Right lobe of liver (tissue), 6 donors: ENCODE measurements at regions not wholly inside any gene's neighbourhood (a gene's known extent, or its start where the extent isn't known, plus 50 kb on each side); places are given as distances from the start of the nearest gene placed in this dataset.

Experiments used
- ATAC-seq, 4 donors: fragments of 200-7000 bp; cut with Tn5 transposase; one replicate each; pipeline ENCODE4 v1.9.1; 2020; ENCODE audit warnings: mild to moderate bottlenecking in 4 of 4, moderate library complexity in 4 of 4
- DNase-seq, 3 donors: peaks; one replicate each; pipeline ENCODE4 v3.0.0-alpha.2; 2020
- H3K27ac ChIP-seq, 3 donors: fragments of 200-600 bp; one replicate each; pipeline ENCODE4 v1.8.0; 2022
- H3K27me3 ChIP-seq, 2 donors: fragments of 200-600 bp; one replicate each; pipeline ENCODE4 v1.8.0; 2022
- H3K36me3 ChIP-seq, 4 donors: fragments of 200-600 bp; sonication (generic) in 1 of 4; one replicate each; pipeline versions ENCODE4 v1.5.1 to v1.8.0; 2017 to 2022; ENCODE audit warnings: control low read depth in 1 of 4
- H3K4me1 ChIP-seq, 4 donors: fragments of 200-600 bp; sonication (generic) in 1 of 4; one replicate each; pipeline versions ENCODE4 v1.5.1 to v1.8.0; 2017 to 2022; ENCODE audit warnings: control low read depth in 1 of 4
- H3K4me3 ChIP-seq, 3 donors: fragments of 200-600 bp; one replicate each; pipeline ENCODE4 v1.8.0; 2022
- H3K9me3 ChIP-seq, 4 donors: fragments of 200-600 bp; sonication (generic) in 1 of 4; one replicate each; pipeline versions ENCODE4 v1.5.1 to v1.8.0; 2017 to 2022; ENCODE audit warnings: control low read depth in 1 of 4
- CTCF ChIP-seq, 4 donors: fragments of 200-600 bp in 3 of 4; fragments of 450-650 bp in 1 of 4; IDR thresholded peaks; one replicate each; pipeline versions ENCODE4 v1.5.1 to v1.8.0; 2016 to 2022; ENCODE audit warnings: antibody characterized with exemption in 4 of 4, mild to moderate bottlenecking in 2 of 4
- POLR2A ChIP-seq: fragments of 450-650 bp; IDR thresholded peaks from one replicate; pipeline ENCODE4 v1.6.1; 2017; ENCODE audit warnings: antibody characterized with exemption, mild to moderate bottlenecking
- WGBS: methylation state at CpG from one replicate; pipeline ENCODE4 v1.1.6; 2018; ENCODE audit warnings: low coverage, low lambda C conversion rate; ENCODE audit not compliant: insufficient coverage; ENCODE audit errors: missing lambda C conversion rate; 5-methylcytosine and 5-hydroxymethylcytosine counted together
- intact Hi-C, 2 donors: fragments of 100-400 bp; cut with DNase I; formaldehyde crosslinking; loops; one replicate each; pipeline versions ENCODE4 v1.11.2 to v1.14.1; 2022
- donor health status: DM: no; HTN: yes; CAD: no.
- donor health status: DM: no; HTN: no; CAD: no.
- donor health status: DM: no; HTN: no; CAD: no.
- donor health status: DM: no; HTN: yes; CAD: no.
- donor health status: DM: no; HTN: yes; CAD: no.

DNA sequence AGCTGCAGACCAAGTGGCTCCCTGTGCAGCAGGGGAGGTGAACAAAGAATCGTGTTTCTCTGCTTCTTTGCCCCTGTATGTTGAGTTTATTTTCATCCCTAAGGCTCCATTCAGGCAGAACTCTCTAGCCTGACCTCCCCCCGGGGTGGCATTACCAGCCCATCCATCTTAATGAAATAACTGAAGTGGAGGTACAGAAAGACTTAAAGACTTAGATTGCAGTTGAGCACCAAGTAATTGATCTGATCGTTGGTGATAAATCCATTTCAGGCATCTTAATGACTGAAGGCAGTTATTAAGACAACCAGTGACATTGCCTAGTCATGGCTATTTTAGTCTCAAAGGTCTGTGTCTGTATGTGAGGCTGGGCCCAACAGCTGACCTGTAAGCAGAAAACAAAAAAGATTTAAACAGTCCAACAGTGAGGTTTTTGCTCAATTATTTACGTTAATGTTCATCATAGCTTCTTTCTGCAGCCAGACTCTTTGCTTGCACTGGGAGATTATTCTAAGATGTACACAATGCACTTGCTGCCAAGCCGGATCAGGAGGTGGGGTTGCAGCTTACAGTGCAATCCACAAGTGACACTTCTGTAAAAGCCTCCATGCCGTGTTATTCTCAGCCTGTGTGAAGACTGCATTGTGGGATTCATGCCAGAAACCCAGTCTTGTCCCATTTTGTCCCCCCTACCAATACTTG is 363.0 kb upstream of the DUSP10 start:
- intact Hi-C loops, result no loop called here
- peak overlapping the region in 1 of 3 donors; percentile 31 for H3K27ac ChIP-seq
- H3K9me3 ChIP-seq, result no peaks in the 10 kb centered on the region
- DNase-seq (no peak), ATAC-seq (peak; percentile 14 to 35 (median 28))
- H3K36me3 ChIP-seq, result no peaks in the 10 kb centered on the region
- TF ChIP-seq CTCF (IDR thresholded peaks at IDR 0.05) (no peak), POLR2A (no peak)
- H3K27me3 ChIP-seq, result no peaks in the 10 kb centered on the region
- H3K4me3 ChIP-seq, result no peak overlapping the region
- H3K4me1 ChIP-seq, result peaks cover 0 to 17% (median 5%) of the 10 kb centered on the region in 4 donors
- 53% methylated on average over 5 of the region's 6 CpGs for WGBS

- H3K36me3 ChIP-seq, result no peaks in the 10 kb centered on the region
- H3K4me3 ChIP-seq, result no peak overlapping the region
- DNase-seq (peak in 1 of 3 donors; percentile 28), ATAC-seq (peak; percentile 54 to 71 (median 69))
- intact Hi-C loops, result no loop called here
- WGBS, result 29% methylated on average over 4 of the region's 4 CpGs
- H3K27ac ChIP-seq, result peak overlapping the region in 1 of 3 donors; percentile 31
- H3K9me3 ChIP-seq, result no peaks in the 10 kb centered on the region
- peaks cover 0 to 17% (median 5%) of the 10 kb centered on the region in 4 donors for H3K4me1 ChIP-seq
- TF ChIP-seq POLR2A, result no peak
- no peak for TF ChIP-seq CTCF (IDR thresholded peaks at IDR 0.05)
- H3K27me3 ChIP-seq, result no peaks in the 10 kb centered on the region
These were observed 362.2 kb upstream of the DUSP10 start for GRCh38 chr1:222104097-222104496.

- no peak for ATAC-seq
- DNase-seq, result no peak
- Histone ChIP-seq H3K4me3 (no peak overlapping the region), H3K9me3 (no peaks in the 10 kb centered on the region), H3K36me3 (no peaks in the 10 kb centered on the region), H3K4me1 (peaks cover 0 to 38% (median 10%) of the 10 kb centered on the region in 4 donors), H3K27ac (no peak overlapping the region), H3K27me3 (no peaks in the 10 kb centered on the region)
- TF ChIP-seq CTCF (IDR thresholded peaks at IDR 0.05) (no peak), POLR2A (no peak)
- 54% methylated on average over 2 of the region's 2 CpGs for WGBS
- intact Hi-C loops, result no loop called here
These were observed 357.9 kb upstream of the DUSP10 start for GRCh38 chr1:222099746-222100145.

GRCh38 chr1:222098404-222098803 is 356.5 kb upstream of the DUSP10 start:
- Histone ChIP-seq H3K9me3 (no peaks in the 10 kb centered on the region), H3K36me3 (no peaks in the 10 kb centered on the region), H3K4me1 (peaks cover 0 to 30% (median 8%) of the 10 kb centered on the region in 4 donors), H3K27me3 (no peaks in the 10 kb centered on the region), H3K4me3 (no peak overlapping the region), H3K27ac (peak overlapping the region in 1 of 3 donors; percentile 33)
- 22% methylated on average over 2 of the region's 2 CpGs for WGBS
- TF ChIP-seq POLR2A, result no peak
- TF ChIP-seq CTCF (IDR thresholded peaks at IDR 0.05), result no peak
- ATAC-seq (peak in 2 of 4 donors; percentile 38 to 65), DNase-seq (no peak)
- intact Hi-C loops, result no loop called here
